CD1c-positive myeloid dendritic cell (primary cell): ENCODE measurements at regions not wholly inside any gene's neighbourhood (a gene's known extent, or its start where the extent isn't known, plus 50 kb on each side); places are given as distances from the start of the nearest gene placed in this dataset.

ENCODE experiments used
- DNase-seq: peaks from one replicate; pipeline ENCODE4 v3.0.0-alpha.2; 2016; ENCODE audit errors: extremely low spot score

DNA sequence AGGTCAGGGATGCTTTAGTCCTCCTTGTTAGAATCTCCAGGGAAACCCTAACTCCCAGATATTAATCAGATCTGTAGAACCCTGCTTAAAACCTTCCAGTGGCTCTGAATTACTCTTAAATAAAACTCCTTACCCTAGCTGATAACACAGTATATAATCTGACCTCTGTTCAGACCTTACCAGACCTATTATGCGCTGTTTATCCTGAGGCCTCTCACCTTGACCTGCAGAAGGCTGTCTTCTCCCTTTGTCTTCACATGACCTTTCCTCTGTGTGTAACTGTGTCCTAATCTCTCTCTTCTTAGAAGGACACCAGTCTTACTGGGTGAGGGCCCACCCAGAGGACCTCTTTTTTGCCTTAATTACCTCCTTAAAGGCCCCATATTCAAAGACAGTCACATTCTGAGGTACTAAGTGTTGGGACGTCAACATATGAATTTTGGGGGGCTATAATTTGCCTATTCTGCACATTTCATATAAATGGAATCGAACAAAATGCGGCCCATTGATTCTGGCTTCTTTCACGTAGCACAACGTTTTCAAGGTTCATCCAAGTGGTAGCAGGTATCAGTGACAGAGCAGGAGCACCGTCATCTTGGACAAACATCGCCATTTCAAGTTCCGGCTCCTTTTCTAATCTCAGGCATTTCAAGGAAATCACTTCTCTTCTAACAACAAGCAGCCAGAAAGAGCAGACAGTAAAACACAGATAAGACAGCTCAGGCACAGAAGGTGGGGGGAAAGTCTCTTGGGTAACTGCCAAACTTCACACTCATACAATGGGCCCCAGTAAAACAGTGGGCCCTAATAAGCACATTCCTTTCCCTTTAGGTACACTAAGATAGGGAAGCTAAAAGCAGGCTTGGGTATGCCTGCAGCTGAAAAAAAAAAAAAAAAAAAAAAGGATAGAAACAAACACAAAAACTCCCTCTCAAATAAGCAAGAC, 200.2 kb upstream of the NUDT4 start:
- no peak for DNase-seq

DNA sequence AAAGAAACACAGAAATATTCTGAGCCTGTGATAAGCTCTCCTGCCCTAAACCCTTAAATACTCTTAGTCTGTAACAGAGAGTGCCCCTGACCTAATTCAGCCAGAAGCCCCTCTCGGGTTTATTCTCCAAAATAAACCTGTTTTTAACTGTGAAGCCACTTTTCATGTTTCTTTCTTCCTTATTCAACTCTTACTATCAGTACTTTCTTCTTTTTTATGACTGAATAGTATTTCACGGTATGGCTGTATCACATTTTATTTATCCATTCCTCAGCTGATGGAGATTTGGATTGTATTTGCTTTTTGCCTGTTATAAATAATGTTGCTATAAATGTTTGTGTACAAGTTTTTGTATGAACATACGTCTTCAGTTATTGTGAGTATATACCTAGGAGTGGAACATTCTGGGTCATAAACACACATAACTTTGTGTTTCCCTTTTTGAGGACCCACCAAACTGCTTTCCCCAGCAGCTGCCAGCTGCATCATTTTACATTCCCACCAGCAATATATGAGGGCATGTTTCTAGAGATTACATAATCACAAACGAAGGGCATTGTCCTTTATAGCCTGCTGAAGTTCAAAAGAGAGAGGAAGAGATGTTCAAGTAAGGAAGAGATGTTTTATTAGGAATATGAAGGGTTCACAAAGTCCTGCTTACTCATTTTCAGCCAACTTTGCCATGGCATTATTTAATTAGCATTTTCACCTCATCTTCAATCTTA, 199.4 kb upstream of the NUDT4 start:
- no peak for DNase-seq

DNA sequence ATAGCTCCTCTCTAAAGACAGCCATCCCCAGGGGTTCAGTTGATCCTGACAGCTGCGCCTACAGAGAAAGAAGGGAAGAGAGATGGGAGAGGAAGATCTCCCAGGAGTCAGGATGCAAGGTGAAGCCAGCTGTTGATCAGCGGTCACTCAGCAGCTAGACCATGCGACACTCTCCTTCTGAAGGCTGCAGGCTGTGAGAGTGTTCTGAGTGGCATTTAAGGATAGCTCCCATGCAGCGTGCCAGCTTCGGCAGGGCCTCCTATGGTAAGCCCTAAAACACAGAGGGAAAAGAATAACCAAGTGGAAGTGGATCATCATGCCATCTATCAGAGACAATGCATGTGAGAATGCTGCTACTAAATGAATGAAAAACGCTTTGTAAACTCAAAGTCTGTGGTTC, 197.9 kb upstream of the NUDT4 start:
- DNase-seq = no peak

DNA sequence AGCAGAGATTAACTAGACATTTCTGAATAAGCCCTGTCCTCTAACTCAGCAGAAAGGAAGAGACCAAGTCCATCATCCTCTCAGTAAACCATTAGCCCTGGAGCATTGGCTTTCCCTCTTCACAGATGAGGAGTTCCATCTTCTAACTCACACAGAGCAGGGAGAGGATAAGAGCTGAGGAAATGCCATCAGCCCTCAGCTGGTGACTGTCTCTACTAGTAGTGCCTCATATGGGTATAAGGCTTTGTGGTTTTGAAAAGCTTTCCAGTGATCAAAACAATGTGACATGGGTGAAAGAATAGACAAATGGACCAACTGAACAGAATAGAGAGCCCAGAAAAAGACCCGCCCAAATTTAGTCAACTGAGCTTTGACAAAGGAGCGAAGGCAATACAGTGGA, 197.2 kb upstream of the NUDT4 start:
- no peak for DNase-seq

DNA sequence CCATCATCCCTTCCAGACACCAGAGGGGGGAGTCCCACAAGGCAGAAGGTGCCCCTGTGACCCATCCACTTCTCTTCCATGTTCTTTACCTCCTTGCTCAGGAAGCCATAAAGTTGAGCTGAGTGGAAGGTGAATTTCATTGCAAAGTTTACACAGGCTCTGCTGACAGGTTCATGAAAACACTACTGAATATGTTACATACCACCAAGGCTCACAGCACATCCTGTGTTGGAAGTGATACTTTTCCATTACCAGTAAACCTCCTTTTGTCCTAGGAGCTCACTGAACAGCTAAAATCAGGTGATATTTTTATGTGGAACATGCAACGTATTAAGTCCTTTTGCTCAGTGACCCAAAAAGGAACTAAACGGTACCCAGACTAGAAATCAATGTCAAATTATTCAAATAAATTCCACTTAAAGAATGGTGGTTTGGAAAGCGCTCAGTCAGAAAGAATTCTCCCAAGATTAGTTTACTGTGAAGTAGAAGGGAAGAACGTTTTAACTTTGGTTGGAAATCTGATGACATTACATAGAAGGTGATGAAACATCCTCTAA, 196.2 kb upstream of the NUDT4 start:
- no peak for DNase-seq

DNA sequence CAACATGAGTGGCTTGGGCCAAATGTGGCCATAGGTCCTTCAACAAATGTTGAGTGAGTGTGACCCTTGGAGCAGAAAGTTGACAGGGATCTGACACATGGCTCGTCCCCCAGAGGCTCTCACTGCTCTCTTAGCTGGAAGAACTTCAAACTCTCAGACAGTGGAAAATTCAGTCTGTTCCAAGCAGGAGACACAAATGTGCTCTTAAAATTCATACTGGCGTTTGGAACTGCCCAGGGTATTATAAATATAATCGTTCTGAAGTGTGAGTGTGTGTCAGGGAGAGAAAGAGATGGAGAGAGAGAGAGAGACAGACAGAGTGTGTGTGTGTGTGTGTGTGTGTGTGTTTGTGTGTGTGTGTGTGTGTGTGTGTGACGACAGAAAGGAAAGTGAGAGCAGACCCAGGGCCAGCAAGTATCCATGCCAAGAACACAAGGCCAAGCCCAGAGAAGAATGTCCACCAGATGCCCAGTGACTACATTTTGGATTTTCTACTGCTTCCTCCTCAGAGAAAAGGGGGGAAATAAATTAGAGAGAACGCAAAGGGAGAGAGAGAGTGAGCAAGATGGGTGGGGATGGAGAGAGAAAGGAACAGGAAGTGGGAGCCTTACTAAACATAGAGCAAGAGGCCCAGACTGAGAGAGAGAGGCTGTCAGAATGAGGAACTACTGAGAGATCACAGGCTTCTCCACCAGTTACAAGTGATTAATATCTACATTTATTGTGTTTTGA, 193.6 kb upstream of the NUDT4 start:
- DNase-seq = peak; percentile 55

DNA sequence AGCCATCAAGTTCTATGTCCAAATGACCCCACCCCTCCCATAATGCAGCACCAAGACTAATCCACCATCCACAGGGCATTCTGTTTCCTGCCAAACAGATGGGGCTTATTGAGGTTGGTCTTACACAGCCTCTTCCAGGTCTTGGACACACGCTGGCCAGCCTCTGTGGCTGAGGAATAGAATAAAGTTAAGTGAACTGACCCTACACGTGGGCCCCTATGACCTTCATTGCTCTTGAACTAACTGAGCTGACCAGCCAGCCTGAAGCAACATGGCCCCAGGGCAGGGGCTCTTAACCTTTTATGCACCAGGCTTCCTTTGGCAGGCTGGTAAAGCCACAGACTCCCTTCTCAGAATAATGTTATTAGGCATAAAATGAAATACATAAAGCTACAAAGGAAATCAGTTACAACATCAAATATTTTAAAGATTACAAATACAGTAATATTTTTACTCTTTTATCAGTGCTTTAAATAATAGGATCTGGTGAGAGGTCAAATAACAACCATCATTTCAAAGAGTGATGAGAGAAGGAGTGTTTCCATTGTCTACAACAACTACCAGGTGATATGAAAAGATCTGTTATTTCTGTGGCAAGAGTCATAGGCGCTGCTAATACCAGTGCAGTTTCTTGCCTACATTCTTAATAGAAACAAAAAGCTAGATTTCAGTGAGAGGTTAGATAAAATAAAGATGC, 192.9 kb upstream of the NUDT4 start:
- no peak for DNase-seq

DNA sequence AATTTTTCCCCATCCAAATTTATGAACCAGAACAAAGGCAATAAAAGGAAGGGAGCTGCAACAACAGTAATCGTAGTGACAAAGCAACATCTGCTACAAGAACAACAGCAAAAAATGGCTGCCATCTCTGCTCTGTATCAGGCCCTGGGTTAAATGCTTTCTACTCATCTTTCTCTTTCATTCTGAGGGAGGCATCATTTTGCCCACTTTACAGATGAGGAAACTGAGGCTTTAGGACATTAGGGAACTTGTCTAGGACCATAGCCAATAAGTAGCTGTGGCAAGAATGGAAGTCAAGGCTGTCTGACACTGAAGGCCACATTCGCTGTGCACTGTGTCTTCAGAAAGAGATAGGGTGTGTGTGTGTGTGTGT, 192.4 kb upstream of the NUDT4 start:
- DNase-seq = no peak

DNA sequence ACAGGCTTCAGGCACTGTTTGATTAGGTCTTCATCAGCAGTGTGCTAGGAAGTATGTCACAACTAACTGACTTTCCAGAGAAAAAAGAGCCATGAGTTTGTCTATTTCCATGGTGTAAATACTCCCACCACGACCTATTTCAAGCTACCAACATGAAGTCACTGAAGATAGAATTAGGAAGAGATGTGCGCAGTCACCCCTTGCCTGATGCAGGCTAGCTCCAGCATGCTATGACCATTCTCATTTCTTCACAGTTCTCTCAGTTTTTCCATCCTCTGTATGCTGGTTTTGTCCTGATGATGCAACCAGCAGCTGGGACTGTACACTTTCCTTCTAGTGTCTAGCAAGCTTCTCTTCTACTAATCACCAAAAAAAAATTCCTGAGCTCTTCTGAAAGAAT, 191.6 kb upstream of the NUDT4 start:
- peak; percentile 55 for DNase-seq

DNA sequence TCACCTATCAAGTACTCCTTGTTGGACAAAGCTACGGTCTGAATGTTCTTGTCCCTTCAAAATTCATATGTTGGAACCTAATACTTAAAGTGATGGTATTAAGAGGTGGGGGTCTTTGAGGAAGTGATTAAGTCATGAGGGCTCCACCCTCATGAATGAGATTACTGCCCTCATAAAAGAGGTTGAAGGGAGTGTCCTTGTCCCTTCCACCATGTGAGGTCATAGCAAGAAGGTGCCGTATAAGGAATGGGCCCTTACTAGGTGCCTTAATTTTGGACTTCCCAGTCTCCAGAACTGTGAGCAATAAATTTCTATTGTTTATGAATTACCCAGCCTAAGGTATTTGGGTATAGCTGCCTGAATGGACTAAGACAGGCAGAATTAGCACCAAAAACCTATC, 191.1 kb upstream of the NUDT4 start:
- no peak for DNase-seq

DNA sequence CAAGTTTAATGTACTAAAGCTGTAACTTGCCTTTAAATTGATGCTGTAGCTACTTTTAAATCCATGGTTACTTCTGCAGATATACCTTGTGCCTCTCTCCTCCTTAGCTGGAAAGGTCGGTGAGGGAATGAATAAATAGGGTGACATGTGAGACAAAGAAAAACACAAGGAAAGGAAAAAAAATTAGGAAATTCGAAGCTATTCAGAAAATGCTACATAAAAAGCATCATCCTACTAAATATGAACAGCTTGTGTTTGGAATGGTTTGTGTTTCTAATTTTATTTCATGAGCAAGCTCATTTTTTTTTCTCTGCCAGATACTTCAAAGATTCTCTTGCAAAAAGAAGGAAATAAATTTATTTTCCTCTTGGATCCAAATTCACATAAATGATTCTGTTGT, 186.3 kb upstream of the NUDT4 start:
- no peak for DNase-seq

DNA sequence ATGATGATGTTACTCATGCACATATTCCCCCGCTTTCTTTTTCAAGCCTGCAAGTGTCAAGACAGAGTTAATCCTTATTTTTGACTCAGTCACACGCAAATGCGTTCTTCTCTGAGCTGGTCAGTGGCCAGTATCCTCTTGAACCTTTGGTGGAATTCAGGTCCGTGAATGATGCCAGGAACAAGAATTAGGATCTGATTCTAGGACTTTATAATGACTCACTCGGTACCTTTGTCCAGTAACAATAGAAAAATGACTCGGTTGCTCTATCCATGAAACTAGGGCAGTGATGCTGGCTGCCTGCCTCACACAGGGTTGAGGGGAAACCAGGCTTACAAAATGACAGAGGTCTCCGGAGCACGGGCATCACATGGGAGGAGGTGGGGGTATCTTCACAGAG, 185.8 kb upstream of the NUDT4 start:
- DNase-seq = no peak

DNA sequence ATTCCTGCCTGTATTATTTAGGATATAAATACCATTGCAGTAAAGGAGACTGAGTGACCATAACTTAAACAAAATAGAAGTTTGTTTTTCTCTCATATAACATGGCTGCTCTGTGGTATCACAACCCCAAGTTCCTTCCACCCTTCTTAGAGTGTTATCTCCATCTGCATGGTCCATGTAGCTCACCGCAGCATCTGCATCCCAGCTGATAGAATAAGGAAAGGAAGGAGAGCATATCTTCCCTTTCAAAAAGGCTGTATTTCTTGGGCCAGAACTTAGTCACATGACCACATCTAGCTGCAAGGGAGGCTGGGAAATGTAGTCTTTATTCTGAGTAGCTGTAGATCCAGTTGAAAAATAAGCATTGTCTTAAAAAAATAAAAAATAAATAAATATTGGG, 184.8 kb upstream of the NUDT4 start:
- DNase-seq = no peak

DNA sequence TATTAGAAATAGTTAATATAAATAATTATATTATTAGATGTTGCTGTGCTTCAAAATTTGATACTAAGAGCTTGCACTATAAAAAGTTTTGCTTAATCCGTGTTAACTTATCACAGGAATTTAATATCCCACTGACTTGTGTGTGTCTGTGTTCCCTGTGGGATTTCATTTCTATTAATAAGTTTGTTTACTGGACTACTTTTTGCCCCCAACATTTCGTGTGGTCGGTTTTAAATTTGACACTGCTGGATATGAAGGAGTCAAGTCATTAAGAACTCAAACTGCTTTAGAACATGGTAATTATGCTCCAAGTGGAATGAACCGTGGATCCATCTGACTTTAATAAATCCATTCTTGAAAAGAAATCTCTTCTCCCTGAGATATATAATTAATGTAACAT, 182.2 kb upstream of the NUDT4 start:
- no peak for DNase-seq

DNA sequence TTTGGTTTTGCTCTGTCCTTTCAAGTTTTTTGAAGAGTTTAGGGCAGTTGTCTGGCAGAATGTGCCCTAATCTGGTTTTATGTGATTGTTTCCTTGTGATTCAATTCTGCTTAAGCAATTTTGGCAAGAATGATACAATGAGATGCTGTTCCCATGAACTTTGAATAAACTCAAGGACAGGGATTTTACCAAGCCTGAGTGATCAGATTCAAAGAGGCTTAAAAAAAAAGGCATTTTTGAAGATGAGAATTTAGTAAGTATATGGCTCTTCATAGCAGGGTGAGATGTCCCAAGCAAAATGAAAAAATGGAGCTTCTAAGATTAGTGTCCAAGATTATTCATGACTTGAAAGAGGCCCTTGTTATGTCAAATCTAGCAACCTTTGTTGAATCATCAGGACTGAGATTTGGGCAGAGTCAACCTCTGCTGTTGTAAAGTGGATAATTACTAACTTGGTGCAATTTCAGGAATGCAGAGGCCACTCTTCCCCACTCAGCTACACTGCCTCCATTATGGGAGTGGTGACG, 180.6 kb upstream of the NUDT4 start:
- DNase-seq = no peak

DNA sequence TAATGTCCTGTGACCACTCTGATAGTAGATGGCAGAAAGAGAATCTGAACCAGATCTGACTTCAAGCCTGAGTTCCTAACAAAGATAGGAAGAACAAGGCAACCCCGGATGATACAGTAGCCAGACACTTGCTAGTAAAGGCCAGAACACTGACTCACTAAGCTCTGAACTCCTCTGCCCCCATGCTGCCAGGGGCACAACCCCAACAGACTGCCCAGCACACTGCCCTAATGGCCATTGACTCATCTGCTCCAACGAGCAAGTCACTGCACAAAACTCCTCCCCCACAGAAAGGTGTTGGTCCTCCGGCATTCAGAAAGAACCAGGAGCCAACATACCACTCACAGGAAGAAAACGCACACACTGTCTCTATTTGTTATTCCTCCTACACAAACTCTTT, 179.6 kb upstream of the NUDT4 start:
- no peak for DNase-seq

DNA sequence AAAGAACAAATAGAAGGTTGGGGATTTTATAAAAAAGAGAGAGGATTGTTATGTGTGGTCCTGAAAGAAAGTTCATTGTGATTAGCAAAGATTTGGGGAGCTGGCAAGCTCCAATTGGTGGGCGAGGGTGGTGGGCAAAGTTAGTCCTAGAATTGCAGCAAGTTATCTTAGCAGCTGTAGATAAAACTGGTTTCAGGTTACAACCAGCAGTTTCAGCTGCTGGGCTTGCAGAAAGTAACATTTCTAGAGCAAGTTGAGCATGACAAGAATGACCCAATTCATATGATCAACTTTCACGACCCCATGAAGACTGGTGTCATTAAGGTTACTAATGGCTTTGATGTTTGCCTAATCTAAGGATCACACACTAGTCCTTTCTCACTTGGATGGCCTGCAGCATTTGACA, 177.9 kb upstream of the NUDT4 start:
- DNase-seq = no peak

DNA sequence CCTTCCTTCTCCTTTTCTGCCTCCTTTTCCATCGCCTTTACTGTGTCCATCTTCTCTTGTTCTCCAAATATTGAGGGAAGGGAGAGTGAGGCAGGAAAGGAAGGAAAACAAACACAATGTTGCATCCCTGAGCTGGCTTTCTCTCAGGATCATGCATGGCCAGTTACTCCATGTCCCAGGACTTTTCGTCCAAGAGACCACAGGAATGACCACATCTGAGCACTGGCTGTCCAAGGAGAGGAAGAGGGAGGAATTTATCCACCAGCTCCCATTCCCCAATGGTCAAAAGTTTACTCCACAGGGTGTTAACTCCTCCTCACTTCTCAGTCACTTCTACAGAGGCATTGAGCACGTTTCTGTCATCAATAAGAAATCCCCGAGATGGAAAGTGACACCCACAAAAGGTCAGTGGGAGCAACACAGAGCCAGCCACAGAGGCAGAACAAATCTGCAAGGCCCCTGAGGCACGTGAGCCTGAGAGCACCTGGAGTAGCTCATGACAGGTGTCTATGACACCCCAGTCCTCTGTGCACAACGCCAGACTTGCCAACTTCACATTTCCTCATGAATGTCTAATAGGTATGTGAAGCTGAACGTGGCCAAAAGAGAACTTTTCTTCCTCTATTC, 177.3 kb upstream of the NUDT4 start:
- no peak for DNase-seq

DNA sequence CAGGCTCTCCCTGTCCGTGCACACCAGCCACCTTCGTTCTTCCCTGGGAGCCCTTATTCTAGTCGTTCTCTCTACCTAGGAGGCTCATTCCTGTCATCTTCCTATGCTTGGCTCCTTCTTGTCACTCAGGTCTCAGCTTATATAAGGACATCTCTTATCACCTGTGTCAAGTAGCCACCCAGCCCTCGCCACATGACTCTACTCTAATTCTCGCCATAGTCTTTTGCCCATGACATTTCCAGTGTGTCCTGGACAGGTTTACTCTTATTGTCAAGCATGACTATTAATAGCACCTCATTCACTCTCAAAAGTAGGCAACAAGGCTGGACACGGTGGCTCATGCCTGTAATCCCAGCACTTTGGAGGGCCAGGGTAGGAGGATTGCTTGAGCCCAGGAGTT, 175.7 kb upstream of the NUDT4 start:
- no peak for DNase-seq

DNA sequence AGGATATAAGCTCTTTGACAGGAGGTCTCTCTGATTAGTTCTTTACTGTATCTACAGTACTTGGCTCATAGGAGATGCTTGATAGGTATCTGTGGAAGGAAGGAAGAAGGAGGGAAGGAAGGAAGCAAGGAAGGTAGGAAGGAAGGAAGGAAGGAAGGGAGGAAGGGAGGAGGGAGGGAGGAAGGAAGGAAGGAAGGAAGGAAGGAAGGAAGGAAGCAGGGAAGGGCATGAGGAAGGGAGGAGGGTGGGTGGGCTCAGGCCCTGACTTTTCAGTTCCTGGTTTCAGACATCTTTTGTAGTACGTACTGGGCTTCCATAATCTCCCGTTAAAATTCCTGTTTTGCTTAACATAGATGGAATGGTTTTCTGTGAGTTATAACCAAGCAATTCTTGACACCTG, 175.0 kb upstream of the NUDT4 start:
- DNase-seq = no peak

DNA sequence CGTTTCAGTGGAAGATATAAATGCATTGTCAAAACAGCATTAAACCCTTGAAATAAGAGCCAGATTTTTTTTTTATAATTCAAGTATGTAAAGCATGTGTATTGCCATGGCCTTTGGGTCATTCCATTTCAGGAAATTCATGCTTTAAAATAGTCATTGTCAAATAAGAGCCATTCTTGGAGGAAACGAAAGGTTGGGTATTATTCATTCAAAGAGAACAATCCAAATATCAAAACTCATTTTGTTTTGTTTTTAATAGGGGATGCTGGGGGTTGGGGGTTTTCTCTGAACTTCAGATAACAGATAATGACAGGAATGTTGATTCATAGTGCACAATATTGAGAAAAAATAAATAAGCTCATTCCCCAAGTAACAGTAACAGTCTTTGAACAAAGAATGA, 174.4 kb upstream of the NUDT4 start:
- DNase-seq = no peak
